ENCODE measurements at regions not wholly inside any gene's neighbourhood (a gene's known extent, or its start where the extent isn't known, plus 50 kb on each side); places are given as distances from the start of the nearest gene placed in this dataset.

- no peaks in the 10 kb centered on the region for H3K36me3 ChIP-seq (ENCODE audit: control insufficient read depth in 2 of 2, extremely low read depth in 1 of 2, insufficient read depth in 1 of 2, low read length in 1 of 2)
- Mint-ChIP-seq H3K27me3 (peaks cover 0 to 9% of the 10 kb centered on the region in 2 donors), H3K4me3 (no peak overlapping the region), H3K4me1 (no peaks in the 10 kb centered on the region), H3K27ac (no peak overlapping the region), H3K9me3 (peaks cover 0 to 10% (median 0%) of the 10 kb centered on the region in 3 donors), H3K36me3 (no peaks in the 10 kb centered on the region)
- 92% methylated on average over 2 of the region's 6 CpGs for WGBS (ENCODE audit: insufficient coverage)
- H3K9me3 ChIP-seq: no peaks in the 10 kb centered on the region
- H3K4me1 ChIP-seq (ENCODE audit: control insufficient read depth in 1 of 2, extremely low read depth in 1 of 2, insufficient read depth in 2 of 2, low read length in 2 of 2): no peaks in the 10 kb centered on the region
- ATAC-seq (replicated peaks in 1 of 4): no peak
- no peak overlapping the region for H3K4me3 ChIP-seq (ENCODE audit: control insufficient read depth in 1 of 2, extremely low read depth in 1 of 2, low read length in 1 of 2)
- POLR2A ChIA-PET: no interaction called here
- CTCF ChIA-PET: interaction anchor here in 1 of 2 donors (0.8 kb wide), 1 partner anchor 94 kb away, joined by 3 read pairs; no protein-coding TSS in a partner anchor
- H3K27me3 ChIP-seq (replicated peaks in 1 of 2; ENCODE audit: control insufficient read depth in 2 of 2, extremely low read depth in 1 of 2, insufficient read depth in 2 of 2, low read length in 1 of 2): no peaks in the 10 kb centered on the region
- H3K27ac ChIP-seq (ENCODE audit: low read length): no peak overlapping the region
- DNase-seq: no peak
These were observed 79.9 kb downstream of the FZD1 start for GRCh38 chr7:91343996-91344629.

GRCh38 chr7:91344911-91345310 lies 80.7 kb downstream of the FZD1 start:
- no peak overlapping the region for H3K27ac ChIP-seq (ENCODE audit: low read length)
- peaks cover 0 to 12% of the 10 kb centered on the region in 2 donors for H3K27me3 Mint-ChIP-seq
- H3K4me3 ChIP-seq (ENCODE audit: control insufficient read depth in 1 of 2, extremely low read depth in 1 of 2, low read length in 1 of 2): no peak overlapping the region
- H3K27ac Mint-ChIP-seq: no peak overlapping the region
- no peaks in the 10 kb centered on the region for H3K36me3 Mint-ChIP-seq
- no peaks in the 10 kb centered on the region for H3K4me1 Mint-ChIP-seq
- DNase-seq (no peak), ATAC-seq (replicated peaks in 1 of 4) (no peak)
- POLR2A ChIA-PET: no interaction called here
- H3K9me3 Mint-ChIP-seq: peaks cover 0 to 10% (median 0%) of the 10 kb centered on the region in 3 donors
- H3K27me3 ChIP-seq (replicated peaks in 1 of 2; ENCODE audit: control insufficient read depth in 2 of 2, extremely low read depth in 1 of 2, insufficient read depth in 2 of 2, low read length in 1 of 2): no peaks in the 10 kb centered on the region
- no peaks in the 10 kb centered on the region for H3K4me1 ChIP-seq (ENCODE audit: control insufficient read depth in 1 of 2, extremely low read depth in 1 of 2, insufficient read depth in 2 of 2, low read length in 2 of 2)
- no peaks in the 10 kb centered on the region for H3K36me3 ChIP-seq (ENCODE audit: control insufficient read depth in 2 of 2, extremely low read depth in 1 of 2, insufficient read depth in 1 of 2, low read length in 1 of 2)
- no peaks in the 10 kb centered on the region for H3K9me3 ChIP-seq
- CTCF ChIA-PET: no interaction called here
- H3K4me3 Mint-ChIP-seq: no peak overlapping the region
- 58% methylated on average over 2 of the region's 5 CpGs for WGBS (ENCODE audit: insufficient coverage)

DNA sequence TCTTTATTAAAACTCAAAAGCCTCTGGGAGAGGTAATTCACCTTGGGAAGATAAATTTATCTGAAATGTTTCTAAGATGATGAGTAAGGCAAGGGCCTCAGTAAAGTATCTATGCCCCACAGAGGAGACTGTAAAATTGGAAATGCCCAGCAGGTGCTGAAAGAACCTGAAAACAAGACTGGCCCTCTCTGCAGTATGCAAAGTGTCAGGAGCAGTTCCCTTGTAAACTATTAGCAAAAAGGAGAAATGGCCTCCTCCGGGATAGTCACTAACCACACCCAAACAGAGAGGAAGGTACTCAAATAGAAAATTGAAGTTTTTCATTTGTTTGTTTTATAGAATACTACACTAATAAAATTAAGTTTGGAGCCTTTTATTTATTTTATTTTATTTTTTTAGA lies 81.2 kb downstream of the FZD1 start:
- Histone ChIP-seq H3K36me3 (ENCODE audit: control insufficient read depth in 2 of 2, extremely low read depth in 1 of 2, insufficient read depth in 1 of 2, low read length in 1 of 2) (no peaks in the 10 kb centered on the region), H3K27ac (ENCODE audit: low read length) (no peak overlapping the region), H3K4me3 (ENCODE audit: control insufficient read depth in 1 of 2, extremely low read depth in 1 of 2, low read length in 1 of 2) (no peak overlapping the region), H3K9me3 (no peaks in the 10 kb centered on the region), H3K27me3 (replicated peaks in 1 of 2; ENCODE audit: control insufficient read depth in 2 of 2, extremely low read depth in 1 of 2, insufficient read depth in 2 of 2, low read length in 1 of 2) (no peaks in the 10 kb centered on the region), H3K4me1 (ENCODE audit: control insufficient read depth in 1 of 2, extremely low read depth in 1 of 2, insufficient read depth in 2 of 2, low read length in 2 of 2) (no peaks in the 10 kb centered on the region)
- Mint-ChIP-seq H3K27ac (no peak overlapping the region), H3K9me3 (peaks cover 0 to 9% (median 0%) of the 10 kb centered on the region in 3 donors), H3K27me3 (peaks cover 0 to 11% of the 10 kb centered on the region in 2 donors), H3K4me3 (no peak overlapping the region), H3K4me1 (no peaks in the 10 kb centered on the region), H3K36me3 (no peaks in the 10 kb centered on the region)
- no peak for DNase-seq
- WGBS (ENCODE audit: insufficient coverage): no CpG with 5 or more reads among the region's 1 CpG
- no peak for ATAC-seq (replicated peaks in 1 of 4)
- POLR2A ChIA-PET: no interaction called here
- CTCF ChIA-PET: interaction anchor here in 1 of 2 donors (0.5 kb wide), 1 partner anchor 188 kb away, joined by 8 read pairs; no protein-coding TSS in a partner anchor

DNA sequence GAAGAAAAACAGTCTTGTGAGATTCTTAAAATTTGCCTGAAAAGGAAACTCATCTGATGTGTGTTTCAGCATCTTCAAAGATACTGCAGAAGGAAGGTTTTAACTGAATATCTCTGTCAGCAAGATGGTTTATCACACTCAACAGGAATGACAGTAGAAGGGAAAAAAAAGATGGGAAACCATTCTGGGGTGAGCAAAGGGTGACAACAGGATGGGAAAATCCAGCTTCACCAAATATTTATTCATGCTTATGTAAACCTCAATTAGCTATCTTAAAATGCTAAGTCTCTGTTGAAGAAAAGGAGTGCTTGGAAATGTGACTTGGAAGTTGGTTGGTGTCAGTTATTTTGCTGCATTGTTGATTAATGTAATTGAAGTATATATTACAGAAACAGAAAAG lies 82.2 kb downstream of the FZD1 start:
- DNase-seq (no peak), ATAC-seq (replicated peaks in 1 of 4) (no peak)
- no peaks in the 10 kb centered on the region for H3K9me3 Mint-ChIP-seq
- H3K27me3 Mint-ChIP-seq: peaks cover 0 to 4% of the 10 kb centered on the region in 2 donors
- ChIA-PET POLR2A (no interaction called here), CTCF (no interaction called here)
- Histone ChIP-seq H3K4me3 (ENCODE audit: control insufficient read depth in 1 of 2, extremely low read depth in 1 of 2, low read length in 1 of 2) (no peak overlapping the region), H3K4me1 (ENCODE audit: control insufficient read depth in 1 of 2, extremely low read depth in 1 of 2, insufficient read depth in 2 of 2, low read length in 2 of 2) (no peaks in the 10 kb centered on the region), H3K36me3 (ENCODE audit: control insufficient read depth in 2 of 2, extremely low read depth in 1 of 2, insufficient read depth in 1 of 2, low read length in 1 of 2) (no peaks in the 10 kb centered on the region), H3K27ac (ENCODE audit: low read length) (no peak overlapping the region), H3K27me3 (replicated peaks in 1 of 2; ENCODE audit: control insufficient read depth in 2 of 2, extremely low read depth in 1 of 2, insufficient read depth in 2 of 2, low read length in 1 of 2) (no peaks in the 10 kb centered on the region), H3K9me3 (no peaks in the 10 kb centered on the region)
- H3K36me3 Mint-ChIP-seq: no peaks in the 10 kb centered on the region
- H3K27ac Mint-ChIP-seq: no peak overlapping the region
- no peaks in the 10 kb centered on the region for H3K4me1 Mint-ChIP-seq
- H3K4me3 Mint-ChIP-seq: no peak overlapping the region

DNA sequence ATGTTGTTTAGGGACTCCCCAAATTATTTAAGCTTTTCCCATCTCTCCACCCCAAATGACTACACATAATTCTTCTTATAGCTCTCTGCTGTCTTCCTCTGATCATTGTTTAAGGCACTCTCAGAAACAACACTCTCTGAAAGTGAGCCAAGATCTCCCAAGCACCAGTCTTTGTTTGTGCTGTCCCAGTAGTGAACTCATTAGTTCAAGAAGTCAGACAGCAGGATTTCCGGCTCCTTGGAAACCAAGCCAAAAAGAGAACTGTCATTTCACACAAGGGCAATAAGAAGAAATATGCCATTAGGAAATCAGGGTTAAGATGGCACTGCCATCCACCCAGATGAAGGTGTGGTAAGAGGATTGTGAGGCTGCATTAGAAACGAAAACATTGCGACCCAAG lies 83.1 kb downstream of the FZD1 start:
- ChIA-PET CTCF (no interaction called here), POLR2A (interaction anchor here in 1 of 2 donors (0.7 kb wide), 1 partner anchor 12 kb away, joined by 3 read pairs; no protein-coding TSS in a partner anchor)
- Histone ChIP-seq H3K27me3 (replicated peaks in 1 of 2; ENCODE audit: control insufficient read depth in 2 of 2, extremely low read depth in 1 of 2, insufficient read depth in 2 of 2, low read length in 1 of 2) (no peaks in the 10 kb centered on the region), H3K36me3 (ENCODE audit: control insufficient read depth in 2 of 2, extremely low read depth in 1 of 2, insufficient read depth in 1 of 2, low read length in 1 of 2) (no peaks in the 10 kb centered on the region), H3K4me1 (ENCODE audit: control insufficient read depth in 1 of 2, extremely low read depth in 1 of 2, insufficient read depth in 2 of 2, low read length in 2 of 2) (no peaks in the 10 kb centered on the region), H3K27ac (ENCODE audit: low read length) (no peak overlapping the region), H3K9me3 (no peaks in the 10 kb centered on the region), H3K4me3 (ENCODE audit: control insufficient read depth in 1 of 2, extremely low read depth in 1 of 2, low read length in 1 of 2) (no peak overlapping the region)
- ATAC-seq (replicated peaks in 1 of 4) (no peak), DNase-seq (no peak)
- no peaks in the 10 kb centered on the region for H3K36me3 Mint-ChIP-seq
- no peaks in the 10 kb centered on the region for H3K9me3 Mint-ChIP-seq
- H3K27ac Mint-ChIP-seq: no peak overlapping the region
- H3K27me3 Mint-ChIP-seq: peaks cover 0 to 3% of the 10 kb centered on the region in 2 donors
- no peak overlapping the region for H3K4me3 Mint-ChIP-seq
- 90% methylated on average over 2 of the region's 3 CpGs for WGBS (ENCODE audit: insufficient coverage)
- H3K4me1 Mint-ChIP-seq: no peaks in the 10 kb centered on the region

GRCh38 chr7:91348711-91349110 lies 84.5 kb downstream of the FZD1 start:
- Histone ChIP-seq H3K27ac (ENCODE audit: low read length) (no peak overlapping the region), H3K4me1 (ENCODE audit: control insufficient read depth in 1 of 2, extremely low read depth in 1 of 2, insufficient read depth in 2 of 2, low read length in 2 of 2) (no peaks in the 10 kb centered on the region), H3K27me3 (replicated peaks in 1 of 2; ENCODE audit: control insufficient read depth in 2 of 2, extremely low read depth in 1 of 2, insufficient read depth in 2 of 2, low read length in 1 of 2) (no peaks in the 10 kb centered on the region), H3K4me3 (ENCODE audit: control insufficient read depth in 1 of 2, extremely low read depth in 1 of 2, low read length in 1 of 2) (no peak overlapping the region), H3K9me3 (no peaks in the 10 kb centered on the region), H3K36me3 (ENCODE audit: control insufficient read depth in 2 of 2, extremely low read depth in 1 of 2, insufficient read depth in 1 of 2, low read length in 1 of 2) (no peaks in the 10 kb centered on the region)
- Mint-ChIP-seq H3K4me1 (no peaks in the 10 kb centered on the region), H3K4me3 (no peak overlapping the region), H3K27me3 (peaks cover 0 to 3% of the 10 kb centered on the region in 2 donors), H3K9me3 (no peaks in the 10 kb centered on the region), H3K27ac (no peak overlapping the region), H3K36me3 (no peaks in the 10 kb centered on the region)
- ChIA-PET CTCF (no interaction called here), POLR2A (no interaction called here)
- DNase-seq (no peak), ATAC-seq (replicated peaks in 1 of 4) (no peak)

DNA sequence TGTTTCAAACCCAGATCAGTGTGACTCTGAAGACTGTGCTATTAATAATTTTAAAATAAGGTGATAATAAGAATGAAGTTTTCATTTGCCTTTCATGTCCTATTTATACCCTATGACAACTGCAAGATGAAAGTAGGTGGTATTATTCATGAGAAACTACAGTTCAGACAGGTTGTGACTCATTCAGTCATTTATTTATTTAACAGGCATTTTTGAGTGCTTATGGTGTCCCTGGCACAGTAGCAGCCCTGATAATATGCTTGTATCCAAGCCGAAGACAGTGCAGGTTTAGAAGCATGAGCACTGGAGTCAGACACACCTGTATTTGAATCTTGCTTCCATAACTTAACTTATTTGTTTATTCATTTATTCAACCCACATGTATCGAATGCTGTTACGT lies 87.1 kb downstream of the FZD1 start:
- no peak overlapping the region for H3K4me3 ChIP-seq (ENCODE audit: control insufficient read depth in 1 of 2, extremely low read depth in 1 of 2, low read length in 1 of 2)
- ATAC-seq (replicated peaks in 1 of 4) (no peak), DNase-seq (no peak)
- Mint-ChIP-seq H3K27ac (no peak overlapping the region), H3K9me3 (no peaks in the 10 kb centered on the region), H3K27me3 (peaks cover 0 to 6% of the 10 kb centered on the region in 2 donors), H3K4me1 (no peaks in the 10 kb centered on the region), H3K4me3 (no peak overlapping the region), H3K36me3 (no peaks in the 10 kb centered on the region)
- WGBS (ENCODE audit: insufficient coverage): 100% methylated on average over 1 of the region's 3 CpGs
- no peaks in the 10 kb centered on the region for H3K36me3 ChIP-seq (ENCODE audit: control insufficient read depth in 2 of 2, extremely low read depth in 1 of 2, insufficient read depth in 1 of 2, low read length in 1 of 2)
- ChIA-PET CTCF (no interaction called here), POLR2A (no interaction called here)
- H3K27ac ChIP-seq (ENCODE audit: low read length): no peak overlapping the region
- H3K9me3 ChIP-seq: no peaks in the 10 kb centered on the region
- no peaks in the 10 kb centered on the region for H3K4me1 ChIP-seq (ENCODE audit: control insufficient read depth in 1 of 2, extremely low read depth in 1 of 2, insufficient read depth in 2 of 2, low read length in 2 of 2)
- H3K27me3 ChIP-seq (replicated peaks in 1 of 2; ENCODE audit: control insufficient read depth in 2 of 2, extremely low read depth in 1 of 2, insufficient read depth in 2 of 2, low read length in 1 of 2): no peaks in the 10 kb centered on the region
